HG02970 (cell line): ENCODE measurements at regions not wholly inside any gene's neighbourhood (a gene's known extent, or its start where the extent isn't known, plus 50 kb on each side); places are given as distances from the start of the nearest gene placed in this dataset.

ENCODE experiments used
- ATAC-seq: cut with Tn5 transposase; IDR thresholded peaks from one replicate; pipeline ENCODE4 v1.9.1; 2021; ENCODE audit warnings: mild to moderate bottlenecking, moderate library complexity, moderate number of reproducible peaks; ENCODE audit not compliant: unreplicated experiment, low FRiP score

DNA sequence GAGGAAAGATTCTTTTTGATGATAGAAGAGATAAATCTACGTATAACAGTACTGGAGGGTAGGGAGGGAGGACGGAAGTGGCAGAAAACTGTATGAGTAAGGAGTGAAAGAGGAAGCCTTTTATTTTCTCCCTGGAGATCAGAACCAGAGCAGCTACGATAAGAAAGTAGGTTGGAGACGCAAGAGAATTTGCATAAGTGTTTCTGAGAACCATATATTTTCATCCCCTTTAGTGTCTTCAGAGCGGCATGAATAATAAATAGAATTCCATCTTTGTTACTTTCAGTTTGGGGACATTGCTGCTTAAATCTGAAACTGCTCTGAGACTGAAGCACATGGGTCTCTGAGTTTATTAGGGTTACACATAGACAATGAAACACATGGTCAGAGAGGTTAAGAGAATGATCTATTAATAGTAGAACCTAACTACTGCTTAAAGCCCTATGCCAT is 230.2 kb upstream of the TNP1 start:
- ATAC-seq: peak; percentile 85

DNA sequence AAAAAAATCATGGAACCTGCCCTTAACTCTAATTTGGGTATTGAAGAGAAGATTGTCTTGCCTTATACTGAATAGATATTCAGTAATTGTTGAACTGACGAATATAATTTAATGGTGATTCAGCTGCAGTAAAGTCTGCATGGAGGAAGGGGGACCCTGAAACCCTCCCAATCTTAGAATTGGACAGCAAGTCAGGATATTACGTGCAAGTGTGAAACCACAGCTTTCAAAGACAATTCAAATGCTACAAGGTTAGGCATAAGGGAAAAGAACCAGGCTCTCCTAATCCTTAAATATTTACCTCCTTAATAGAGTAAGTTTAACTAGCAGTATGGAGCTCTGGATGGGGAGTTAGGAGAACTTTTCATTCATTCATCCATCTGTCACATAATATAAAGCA is 226.9 kb upstream of the TNP1 start:
- ATAC-seq: no peak

DNA sequence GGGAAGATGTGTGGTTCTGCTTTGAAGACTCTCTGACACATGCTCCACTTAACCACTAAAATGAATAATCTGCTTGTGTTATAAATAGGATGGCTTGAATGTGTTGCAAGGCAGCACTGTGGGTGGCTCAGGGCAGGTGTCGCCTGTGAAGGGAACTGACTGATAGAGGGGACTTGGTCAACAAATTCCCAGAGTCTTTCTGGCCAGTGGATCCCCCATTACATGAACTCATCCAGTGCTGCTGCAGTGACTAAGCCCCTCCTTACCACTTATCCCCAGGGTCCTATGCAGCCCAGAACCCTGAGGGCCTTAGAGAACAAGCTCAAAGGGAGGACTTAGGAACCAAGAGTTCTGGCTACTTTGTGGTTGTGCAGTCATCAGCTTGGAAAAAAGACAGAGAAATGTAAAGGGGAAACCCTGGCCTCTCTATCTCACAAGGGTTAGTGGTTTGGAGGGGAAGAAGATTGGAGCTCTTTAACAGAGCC is 226.2 kb upstream of the TNP1 start:
- ATAC-seq: no peak

DNA sequence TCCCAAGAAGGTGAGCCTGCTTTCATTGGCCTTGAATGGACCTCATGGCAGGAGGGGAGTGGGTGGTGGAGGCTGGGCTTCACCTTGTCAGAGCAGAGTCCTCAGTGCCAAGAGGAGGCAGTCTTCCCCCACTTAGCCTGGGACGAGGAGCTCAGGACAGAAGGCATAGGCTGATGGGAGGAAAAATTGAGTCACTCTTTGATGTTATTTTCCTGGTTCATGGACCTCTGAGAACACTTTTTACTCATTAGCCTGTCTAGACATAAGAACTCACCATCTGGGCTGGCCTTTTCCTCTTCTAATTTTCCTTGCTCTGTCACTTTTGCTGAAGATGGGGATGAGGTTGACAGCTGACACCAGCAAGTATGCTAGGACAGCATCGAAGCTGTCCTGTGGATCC is 225.7 kb upstream of the TNP1 start:
- ATAC-seq: no peak

DNA sequence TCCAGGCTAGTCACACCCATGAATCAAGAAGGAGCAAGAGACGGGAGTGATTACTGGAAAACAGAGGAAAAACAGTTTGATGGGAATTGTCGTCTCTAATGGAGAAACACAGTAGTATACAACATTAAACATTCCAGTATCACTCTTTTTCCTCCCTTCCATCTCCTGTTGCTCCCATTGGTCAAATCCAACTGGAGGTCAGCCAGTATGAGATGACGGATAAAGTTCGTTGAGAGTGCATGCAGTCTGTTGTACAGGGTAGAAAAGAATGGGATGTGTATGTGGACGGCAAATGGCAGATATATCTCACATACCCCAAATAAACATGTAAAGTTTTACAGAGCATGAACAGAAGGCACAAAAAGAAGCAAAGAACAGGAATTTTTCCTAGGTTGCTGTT is 221.9 kb upstream of the TNP1 start:
- ATAC-seq: no peak

DNA sequence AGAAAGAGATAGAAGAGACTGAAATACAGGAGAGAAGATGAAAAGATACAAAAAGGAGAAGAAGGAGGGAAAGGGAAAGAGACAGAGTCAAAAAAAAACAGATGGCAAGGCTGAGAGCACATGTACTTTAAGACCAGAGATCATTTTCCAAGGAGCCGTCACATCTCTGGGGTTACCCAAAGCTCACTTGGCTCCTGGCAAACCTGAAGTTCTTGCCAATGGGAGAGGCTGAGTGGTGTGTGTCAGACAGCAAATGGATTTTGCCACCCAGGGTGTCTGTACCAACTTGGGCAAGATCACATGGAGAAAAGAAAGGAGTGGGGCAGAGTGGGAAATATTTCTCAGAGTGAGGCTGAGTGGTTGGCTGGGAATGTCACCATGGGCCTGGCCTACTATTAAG is 219.3 kb upstream of the TNP1 start:
- ATAC-seq: no peak

DNA sequence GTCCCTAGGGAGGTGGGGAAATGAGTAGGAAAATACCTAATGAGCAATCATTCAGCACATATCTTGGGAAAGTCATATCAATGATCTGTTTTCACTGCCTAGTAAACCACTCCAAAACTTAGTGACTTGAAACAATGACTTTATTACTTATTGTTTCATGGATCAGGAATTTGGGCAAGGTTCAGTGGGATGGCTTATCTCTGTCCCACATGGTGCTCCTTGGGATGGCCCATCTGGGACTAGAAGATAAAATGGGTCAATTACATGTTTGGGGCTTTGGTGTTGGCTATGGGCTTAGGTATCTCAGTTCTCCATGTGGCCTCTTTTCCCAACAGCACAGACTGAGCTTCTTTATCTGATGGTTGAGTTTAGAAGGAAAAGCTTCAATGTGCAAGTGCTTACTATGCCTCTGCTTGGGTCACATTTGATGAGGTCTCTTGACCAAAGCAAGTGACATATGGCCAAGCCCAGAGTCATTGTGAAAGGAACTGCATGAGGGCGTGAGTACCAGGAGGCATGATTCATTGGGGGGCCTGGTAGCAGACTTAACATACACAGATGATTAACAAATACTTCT is 218.1 kb upstream of the TNP1 start:
- ATAC-seq: no peak

DNA sequence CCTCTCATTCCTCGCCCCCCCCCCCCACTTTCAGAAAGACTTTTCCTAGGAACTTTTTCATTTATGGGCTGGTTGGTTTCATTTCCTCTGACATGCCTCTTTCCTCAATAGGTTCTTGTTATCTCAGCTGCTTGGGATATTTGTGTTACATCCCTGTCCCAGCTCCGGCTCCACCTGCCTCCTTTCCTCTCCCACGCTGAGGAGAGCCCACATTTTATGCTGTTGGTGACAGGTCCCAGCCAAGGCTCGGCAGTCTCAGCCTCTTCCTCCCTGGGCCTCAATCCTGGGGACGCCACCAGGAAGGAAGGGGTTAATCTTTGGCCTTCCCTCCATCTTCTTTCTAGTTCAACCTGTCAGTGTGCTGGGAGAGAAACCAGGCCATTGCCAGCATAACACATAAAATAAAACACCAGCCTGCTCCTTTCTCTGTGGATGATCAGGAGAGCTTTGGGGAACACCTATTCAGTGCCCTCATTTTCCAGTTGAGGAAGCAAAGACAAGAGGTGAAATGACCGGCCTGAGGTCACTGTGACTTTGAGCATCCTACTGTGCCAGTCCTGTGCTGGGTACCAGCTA is 216.9 kb upstream of the TNP1 start:
- no peak for ATAC-seq

DNA sequence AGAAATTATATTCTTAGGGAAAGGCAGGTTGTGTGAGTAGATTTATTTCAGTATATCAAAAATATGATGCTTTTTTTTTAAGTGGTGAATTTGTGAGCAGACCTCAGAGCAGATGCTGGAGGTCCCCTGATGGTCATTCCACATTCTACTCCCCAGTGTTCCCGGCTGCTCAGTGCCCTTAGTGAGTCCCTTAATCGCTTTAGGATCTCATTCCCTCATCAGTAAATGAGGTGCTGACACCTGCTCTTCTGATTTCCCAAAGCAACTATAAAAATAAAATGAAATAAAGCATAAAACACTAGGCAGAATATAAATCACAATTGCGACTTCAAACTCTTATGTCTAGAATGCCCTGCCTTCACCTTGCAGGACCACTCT is 216.2 kb upstream of the TNP1 start:
- no peak for ATAC-seq

DNA sequence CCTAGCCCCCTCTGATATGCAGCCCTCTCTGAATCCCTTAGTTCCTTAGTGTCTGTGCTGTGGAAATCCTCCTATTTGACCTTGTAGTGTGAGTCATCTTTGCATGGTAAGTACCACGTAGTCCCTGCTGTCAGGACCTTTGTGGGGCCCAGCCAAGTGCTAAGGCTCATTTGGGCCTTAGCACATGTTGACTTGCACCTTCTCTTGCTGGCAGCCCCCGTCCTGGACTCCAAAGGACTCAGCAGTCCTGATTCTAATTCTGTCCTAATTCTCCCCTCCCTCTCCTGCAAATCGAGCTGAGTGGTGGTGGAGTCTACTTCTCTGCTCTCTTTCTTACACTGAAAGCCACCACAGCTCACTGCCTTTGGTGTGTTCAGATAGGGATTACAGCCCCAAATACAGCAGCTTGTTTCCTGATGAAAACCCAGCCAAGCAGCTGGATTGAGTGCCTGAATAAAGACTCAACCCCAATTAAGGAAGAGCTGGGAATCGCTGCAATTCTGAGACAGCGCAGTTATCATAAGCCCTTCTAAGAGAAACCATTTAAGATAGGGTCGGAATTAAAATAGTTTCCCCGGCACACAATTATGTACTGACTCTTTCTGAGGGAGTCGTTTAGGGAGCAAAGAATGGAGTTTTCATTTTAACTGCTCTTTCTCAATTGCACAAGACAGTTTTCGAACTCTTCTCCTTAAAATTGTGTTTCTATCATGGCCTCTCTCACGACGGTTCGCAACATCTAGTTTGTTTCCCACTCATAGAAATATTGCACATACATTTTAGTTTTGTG is 215.6 kb upstream of the TNP1 start:
- no peak for ATAC-seq

DNA sequence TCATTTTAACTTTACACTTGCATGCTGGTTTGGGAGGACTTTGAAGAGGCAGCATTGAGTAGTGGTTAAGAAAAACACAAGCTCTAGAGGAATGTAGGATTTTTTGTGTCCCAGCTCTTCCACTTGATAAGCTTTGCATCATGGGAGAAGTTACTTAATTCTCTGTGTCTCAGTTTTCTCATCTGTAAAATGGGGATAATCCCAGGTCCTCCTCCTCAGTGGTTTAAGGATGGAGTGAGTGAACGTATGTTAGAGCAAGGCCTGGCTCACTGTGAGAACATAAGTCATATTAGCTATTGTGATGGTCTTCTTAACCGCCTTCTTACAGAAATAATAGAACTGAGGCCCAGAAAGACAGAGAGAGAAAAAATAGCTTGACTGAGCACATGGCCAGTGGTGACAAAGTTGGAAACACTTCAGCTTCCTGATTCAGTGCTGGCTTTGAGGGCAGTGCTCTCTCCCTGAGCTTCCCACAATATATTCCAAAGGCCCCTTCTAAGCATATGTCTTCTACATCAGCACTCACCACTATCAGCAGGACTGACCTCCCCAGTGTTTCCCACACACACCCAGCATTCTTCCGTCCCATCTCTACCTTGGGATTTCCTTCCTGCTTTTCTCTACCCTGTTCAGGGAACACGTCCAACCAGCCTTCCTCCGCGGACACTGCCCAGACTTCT is 214.9 kb upstream of the TNP1 start:
- ATAC-seq: no peak

DNA sequence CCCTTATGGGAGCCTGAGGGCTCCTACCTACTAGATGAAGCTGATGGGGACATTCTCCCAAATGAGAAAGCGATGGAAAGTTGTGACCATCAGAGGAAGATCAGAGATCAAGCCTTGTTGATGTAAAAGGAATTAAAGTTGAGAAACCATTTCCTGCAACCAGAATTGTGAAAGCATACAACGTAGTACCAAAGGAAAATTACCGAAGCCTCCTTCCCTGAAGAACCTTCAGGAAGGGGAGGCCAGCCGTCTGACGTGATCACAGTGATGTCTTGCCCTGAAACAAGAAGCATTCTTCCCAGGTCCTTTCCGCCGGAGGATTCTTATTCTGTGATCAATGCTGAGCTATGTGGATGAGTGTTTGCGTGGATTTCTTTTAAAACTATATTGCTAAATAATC is 211.6 kb upstream of the TNP1 start:
- no peak for ATAC-seq

DNA sequence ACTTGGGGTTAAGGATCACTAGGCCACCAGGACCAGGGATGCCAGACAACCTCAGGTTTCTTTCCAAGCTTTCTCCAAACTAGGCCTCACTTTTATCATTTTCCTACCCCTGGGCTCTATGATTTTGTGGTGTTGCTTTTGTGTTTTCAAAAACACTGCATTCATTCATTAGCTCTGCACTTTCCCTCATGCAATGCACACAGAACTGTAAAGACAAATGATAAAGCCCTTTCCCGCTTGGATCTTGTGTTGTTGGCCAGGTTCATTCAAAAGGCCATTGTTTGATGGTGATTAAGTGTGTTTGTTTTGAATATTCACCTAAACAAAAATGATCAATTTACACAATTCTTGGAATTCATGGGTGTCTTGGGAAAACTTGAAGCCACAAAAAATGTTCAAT is 210.7 kb upstream of the TNP1 start:
- no peak for ATAC-seq

DNA sequence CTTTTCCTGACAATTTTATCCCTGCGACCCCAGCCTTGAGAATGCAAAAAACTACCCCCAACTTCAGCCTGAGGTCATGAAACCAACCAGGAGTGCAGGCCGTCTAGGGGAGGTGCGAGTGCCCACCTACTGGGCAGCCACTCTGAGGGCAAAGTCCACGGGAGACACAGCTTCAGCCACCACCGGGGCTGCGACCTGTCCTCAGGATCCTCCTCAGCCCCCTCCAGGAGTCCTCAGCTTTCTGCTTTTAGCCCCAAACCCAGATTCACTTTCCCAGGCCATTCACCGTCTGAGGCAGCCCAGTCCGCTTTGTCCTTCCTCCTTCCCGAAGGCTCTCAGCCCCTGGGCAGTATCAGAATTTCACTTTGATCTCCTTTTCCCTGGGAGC is 210.2 kb upstream of the TNP1 start:
- no peak for ATAC-seq

DNA sequence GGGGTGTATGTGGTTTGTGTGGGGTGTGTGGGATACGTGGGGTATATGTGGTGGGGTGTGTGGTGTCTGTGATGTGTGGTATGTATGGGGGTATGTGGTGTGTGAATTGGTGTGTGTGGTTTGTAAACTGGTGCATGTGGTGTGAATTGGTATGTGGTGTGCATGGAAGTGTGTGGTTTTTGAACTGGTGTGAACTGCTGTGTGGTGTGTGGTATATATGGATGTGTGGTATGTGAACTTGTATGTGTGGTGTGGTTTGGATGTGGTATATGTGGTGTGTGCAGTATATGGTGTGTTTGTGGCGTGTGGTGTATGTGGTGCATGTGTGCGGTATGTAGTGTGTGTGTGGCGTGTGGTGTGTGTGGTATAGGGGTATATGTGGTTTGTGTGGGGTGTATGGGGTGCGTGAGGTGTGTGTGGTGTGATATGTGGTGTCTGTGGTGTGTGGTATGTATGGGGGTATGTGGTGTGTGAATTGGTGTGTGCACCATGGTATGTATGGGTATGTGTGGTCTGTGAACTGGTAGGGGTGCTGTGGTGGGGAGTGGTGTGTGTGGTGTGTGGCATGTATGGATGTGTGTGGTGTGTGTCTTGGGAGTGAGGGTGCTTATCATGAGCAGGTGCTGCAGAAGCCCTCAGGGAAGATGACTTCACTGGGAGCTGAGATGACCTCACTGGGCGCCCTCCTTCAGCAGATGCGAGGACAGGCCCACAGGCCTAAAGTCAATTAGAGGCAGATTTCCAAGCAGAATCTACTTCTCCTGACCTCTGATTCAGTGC is 209.6 kb upstream of the TNP1 start:
- no peak for ATAC-seq

DNA sequence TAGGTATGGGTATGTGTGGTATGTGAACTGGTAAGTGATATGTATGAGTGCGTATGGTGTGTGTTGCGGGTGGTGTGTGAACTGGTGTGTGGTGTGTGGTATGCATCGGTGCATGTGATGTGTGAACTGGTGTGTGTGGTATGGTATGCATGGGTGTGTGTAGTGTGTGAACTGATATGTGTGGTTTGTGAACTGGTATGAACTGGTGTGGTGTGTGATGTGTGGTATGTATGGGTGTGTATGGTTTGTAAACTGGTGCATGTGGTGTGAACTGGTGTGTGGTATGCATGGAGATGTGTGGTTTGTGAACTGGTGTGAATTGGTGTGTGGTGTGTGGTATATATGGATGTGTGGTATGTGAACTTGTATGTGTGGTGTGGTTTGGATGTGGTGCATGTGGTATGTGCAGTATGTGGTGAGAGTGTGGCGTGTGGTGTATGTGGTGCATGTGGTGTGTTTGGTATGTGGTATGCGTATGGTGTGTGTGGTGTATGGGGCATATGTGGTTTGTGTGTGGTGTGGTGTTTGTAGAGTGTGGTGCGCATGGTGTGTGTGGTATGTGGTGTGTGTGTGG is 208.9 kb upstream of the TNP1 start:
- ATAC-seq: no peak

DNA sequence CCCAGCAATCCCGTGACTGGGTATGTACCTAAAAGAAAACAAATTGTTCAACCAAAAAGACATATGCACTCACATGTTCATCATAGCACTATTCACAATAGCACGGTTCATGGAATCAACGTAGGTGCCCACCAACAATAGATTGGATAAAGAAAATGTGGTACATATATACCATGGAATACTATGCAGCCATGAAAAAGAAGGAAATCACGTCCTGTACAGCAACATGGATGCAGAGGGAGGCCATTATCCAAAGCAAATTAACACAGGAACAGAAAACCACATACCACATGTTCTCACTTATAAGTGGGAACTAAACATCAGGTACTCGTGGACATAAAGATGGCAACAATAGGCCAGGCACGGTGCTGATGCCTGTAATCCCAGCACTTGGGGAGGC is 207.9 kb upstream of the TNP1 start:
- ATAC-seq: no peak

DNA sequence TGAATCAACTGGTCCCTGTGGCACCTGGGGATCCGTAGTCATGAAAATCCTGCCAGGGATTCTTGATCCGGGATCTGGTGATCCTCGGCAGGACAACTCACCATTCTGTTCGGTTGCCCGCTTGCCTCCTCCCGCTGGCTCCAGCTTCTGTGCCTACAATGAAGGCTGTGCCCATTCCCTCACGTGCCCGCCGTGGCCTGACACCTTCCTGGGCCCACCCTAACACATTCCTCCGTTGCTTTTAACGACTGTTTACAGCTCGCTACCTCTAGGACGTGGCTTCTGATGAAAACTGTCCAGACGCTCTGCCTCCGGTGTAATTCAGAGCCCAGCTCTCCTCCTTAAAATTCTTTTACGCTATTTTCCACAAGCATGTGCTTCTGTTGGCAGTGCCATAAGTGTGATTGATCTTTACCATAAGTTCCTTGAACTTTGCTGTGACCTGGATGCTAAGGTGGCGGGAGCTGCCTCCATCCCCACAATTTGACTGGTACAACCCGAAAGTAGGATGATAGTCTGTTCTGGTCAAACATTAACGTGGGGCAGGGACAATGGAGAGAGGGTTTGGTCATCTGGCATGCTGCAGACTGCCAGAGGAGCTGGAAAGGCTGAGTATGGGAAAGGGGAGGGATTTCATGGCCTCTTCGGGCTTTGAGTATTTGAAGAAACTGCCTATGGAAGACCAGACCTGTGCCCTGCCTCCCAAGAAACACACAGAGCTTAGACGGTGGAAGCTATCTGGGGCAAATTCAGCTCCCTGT is 206.8 kb upstream of the TNP1 start:
- no peak for ATAC-seq

DNA sequence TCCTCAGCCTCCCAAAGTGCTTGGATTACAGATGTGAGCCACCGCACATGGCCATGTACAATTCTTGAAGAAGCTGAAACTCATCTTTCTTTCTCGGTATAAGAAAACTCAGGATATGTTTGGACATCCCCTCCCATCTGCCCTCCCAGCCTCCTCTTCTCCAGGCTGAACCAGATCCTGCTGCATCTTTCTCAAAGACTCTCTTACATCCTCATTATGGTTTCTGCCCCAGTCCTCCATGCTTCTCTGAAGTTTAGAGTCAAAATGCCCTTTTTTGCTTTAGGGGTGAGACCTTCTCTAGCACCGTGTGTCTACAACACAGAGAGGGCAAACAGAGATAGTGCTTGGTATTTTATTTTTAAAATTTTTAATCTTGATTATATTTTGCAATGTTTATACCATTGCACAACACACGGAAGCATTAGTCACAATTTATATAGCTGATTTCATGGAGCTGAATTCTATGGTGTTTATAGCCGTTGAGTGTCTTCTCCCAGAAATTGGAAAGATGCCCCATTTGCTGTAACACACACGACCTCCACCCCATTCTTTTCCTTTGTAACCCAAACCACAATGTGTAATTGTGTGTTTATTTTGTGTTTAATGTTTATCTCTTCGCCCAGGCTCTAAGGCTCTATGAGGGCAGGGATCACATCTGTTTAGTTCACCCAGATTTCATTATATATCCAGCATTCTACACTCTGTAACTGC is 206.0 kb upstream of the TNP1 start:
- ATAC-seq: no peak
